B cell (primary cell): ENCODE measurements at regions not wholly inside any gene's neighbourhood (a gene's known extent, or its start where the extent isn't known, plus 50 kb on each side); places are given as distances from the start of the nearest gene placed in this dataset.

Experiments used
- CTCF ChIP-seq: fragments of 200-600 bp; IDR thresholded peaks from one replicate; pipeline ENCODE4 v1.8.0; 2022; ENCODE audit warnings: antibody characterized with exemption, mild to moderate bottlenecking
- EZH2 ChIP-seq: IDR thresholded peaks from 2 replicates; pipeline ENCODE4 v1.6.1; 2012; ENCODE audit warnings: borderline replicate concordance, low read depth, mild to moderate bottlenecking, moderate library complexity, low read length; ENCODE audit not compliant: insufficient read depth, poor library complexity, severe bottlenecking

DNA sequence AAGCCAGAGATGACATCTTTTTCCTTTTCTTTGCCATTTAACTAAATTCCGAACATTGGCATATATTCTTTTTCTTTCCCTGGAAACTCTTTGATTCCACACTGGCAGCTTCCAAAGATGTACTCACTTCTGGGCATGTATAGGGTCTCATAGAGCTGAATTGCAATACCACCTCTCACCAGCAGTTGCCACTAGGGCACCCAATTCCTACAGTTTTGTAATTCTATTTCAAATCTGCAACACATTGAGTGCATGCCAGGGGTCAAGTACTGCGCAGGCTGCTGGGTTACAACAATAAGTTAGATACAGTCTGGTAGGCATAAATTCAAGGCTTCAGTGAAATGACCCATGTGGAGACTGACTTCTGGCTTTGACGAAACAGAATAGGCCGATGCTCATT lies 208.8 kb upstream of the NLRP1 start:
- TF ChIP-seq CTCF = no peak
- no peak for TF ChIP-seq EZH2
